ENCODE measurements at regions not wholly inside any gene's neighbourhood (a gene's known extent, or its start where the extent isn't known, plus 50 kb on each side); places are given as distances from the start of the nearest gene placed in this dataset.

DNA sequence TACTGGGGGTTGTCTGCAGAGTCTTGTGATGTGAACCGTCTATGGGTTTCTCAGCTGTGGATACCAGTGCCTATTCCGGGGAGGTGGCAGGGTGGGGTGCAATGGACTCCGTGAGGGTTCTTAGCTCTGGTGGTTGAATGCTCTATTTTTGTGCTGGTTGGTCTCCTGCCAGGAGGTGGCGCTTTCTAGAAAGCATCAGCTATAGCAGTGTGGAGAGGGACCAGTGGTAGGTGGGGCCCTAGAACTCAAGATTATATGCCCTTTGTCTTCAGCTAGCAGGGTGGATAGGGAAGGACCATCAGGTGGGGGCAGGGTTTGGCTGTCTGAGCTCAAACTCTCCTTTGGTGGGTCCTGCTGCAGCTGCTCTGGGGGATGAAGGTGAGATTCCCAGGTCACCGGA is 127.3 kb upstream of the PLD5 start:
- H3K4me3 ChIP-seq (ENCODE audit: control insufficient read depth, low read depth, low read length), result no peak overlapping the region
- DNase-seq (ENCODE audit: low read depth), result no peak
- TF ChIP-seq, protein P1, sequence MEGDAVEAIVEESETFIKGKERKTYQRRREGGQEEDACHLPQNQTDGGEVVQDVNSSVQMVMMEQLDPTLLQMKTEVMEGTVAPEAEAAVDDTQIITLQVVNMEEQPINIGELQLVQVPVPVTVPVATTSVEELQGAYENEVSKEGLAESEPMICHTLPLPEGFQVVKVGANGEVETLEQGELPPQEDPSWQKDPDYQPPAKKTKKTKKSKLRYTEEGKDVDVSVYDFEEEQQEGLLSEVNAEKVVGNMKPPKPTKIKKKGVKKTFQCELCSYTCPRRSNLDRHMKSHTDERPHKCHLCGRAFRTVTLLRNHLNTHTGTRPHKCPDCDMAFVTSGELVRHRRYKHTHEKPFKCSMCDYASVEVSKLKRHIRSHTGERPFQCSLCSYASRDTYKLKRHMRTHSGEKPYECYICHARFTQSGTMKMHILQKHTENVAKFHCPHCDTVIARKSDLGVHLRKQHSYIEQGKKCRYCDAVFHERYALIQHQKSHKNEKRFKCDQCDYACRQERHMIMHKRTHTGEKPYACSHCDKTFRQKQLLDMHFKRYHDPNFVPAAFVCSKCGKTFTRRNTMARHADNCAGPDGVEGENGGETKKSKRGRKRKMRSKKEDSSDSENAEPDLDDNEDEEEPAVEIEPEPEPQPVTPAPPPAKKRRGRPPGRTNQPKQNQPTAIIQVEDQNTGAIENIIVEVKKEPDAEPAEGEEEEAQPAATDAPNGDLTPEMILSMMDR (conservative IDR thresholded peaks at IDR 0.05; ENCODE audit: control insufficient read depth, insufficient read depth, low read depth, low read length), result no peak

DNA sequence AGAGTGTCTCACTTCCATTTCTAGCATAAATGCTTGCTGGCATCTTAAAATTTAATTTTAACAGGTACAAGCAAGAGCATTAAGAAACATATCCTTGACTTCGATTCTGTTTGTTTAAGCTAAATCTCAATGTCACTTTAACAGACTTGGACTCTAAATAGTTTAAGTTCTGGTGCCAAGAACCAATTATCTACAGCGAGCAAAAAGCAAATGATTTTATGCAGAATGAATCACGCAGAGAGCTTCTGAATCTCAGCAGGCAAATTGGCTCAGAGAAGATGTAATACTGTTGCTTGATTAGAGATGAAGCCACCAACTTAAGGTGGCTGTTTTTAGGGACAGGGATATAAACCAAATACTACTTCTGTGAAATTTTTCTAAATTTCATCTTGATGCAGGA is 117.0 kb upstream of the PLD5 start:
- H3K4me3 ChIP-seq (ENCODE audit: control insufficient read depth, low read depth, low read length), result no peak overlapping the region
- DNase-seq (ENCODE audit: low read depth), result no peak
- TF ChIP-seq, protein P1 (conservative IDR thresholded peaks at IDR 0.05; ENCODE audit: control insufficient read depth, insufficient read depth, low read depth, low read length), result no peak

DNA sequence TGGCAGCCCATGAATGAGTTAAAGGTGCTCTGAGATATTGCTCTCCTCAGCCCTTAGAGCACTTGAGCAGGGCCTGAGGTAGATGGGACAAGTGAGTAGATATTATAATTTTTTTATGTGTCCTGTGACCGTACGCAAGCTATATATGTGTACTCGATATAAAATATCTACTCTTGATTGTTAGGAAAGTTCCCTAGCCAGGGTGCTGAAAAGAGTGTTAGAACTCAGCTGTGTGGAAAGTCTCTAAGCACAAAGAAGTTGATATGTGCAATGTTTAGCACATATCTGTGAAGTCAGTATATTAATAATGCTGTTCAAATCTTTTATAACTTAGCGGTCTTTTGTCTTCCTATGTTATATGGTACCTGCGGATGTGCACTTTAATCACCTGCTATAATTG is 114.6 kb upstream of the PLD5 start:
- no peak overlapping the region for H3K4me3 ChIP-seq (ENCODE audit: control insufficient read depth, low read depth, low read length)
- TF ChIP-seq, protein P1 (conservative IDR thresholded peaks at IDR 0.05; ENCODE audit: control insufficient read depth, insufficient read depth, low read depth, low read length), result no peak
- DNase-seq (ENCODE audit: low read depth), result no peak

DNA sequence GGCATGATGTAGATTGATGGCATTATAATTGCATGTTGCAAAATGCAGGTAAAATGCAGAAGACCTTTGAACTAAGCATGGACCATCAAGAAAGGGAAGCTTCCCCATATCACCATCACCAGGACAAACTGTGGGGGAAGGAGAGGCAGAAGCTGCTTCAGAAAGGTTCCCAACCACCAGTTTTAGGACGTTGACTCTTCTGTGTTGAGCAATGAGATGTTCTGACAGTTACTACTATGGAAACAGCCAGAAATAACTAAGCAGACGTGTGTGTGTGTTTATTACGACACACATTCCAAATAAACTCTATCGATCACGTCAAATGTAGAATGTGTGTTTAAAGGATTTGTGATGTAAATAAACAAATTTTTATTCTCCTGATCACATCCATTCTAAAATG is 110.2 kb upstream of the PLD5 start:
- no peak overlapping the region for H3K4me3 ChIP-seq (ENCODE audit: control insufficient read depth, low read depth, low read length)
- TF ChIP-seq, protein P1 (conservative IDR thresholded peaks at IDR 0.05; ENCODE audit: control insufficient read depth, insufficient read depth, low read depth, low read length), result no peak
- no peak for DNase-seq (ENCODE audit: low read depth)

DNA sequence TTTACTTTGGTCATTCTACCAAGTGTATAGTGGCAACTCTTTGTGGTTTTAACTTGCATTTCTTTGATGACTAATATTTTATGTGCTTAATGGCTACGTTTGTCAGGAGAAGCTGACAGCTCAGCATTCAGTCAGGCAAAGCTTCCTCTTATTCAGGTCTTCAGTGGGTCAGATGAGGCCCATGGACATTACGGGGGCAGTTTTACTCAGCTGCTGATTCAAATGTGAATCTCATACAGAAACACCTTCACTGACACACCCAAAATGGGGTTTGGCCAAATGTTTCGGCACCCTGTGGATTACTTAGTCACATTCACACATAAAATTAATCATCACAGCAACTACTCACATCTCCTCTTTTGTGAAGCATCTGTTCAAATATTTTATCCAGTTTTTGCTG is 104.9 kb upstream of the PLD5 start:
- no peak overlapping the region for H3K4me3 ChIP-seq (ENCODE audit: control insufficient read depth, low read depth, low read length)
- peak; percentile 53 for DNase-seq (ENCODE audit: low read depth)
- TF ChIP-seq, protein P1 (conservative IDR thresholded peaks at IDR 0.05; ENCODE audit: control insufficient read depth, insufficient read depth, low read depth, low read length), result no peak

DNA sequence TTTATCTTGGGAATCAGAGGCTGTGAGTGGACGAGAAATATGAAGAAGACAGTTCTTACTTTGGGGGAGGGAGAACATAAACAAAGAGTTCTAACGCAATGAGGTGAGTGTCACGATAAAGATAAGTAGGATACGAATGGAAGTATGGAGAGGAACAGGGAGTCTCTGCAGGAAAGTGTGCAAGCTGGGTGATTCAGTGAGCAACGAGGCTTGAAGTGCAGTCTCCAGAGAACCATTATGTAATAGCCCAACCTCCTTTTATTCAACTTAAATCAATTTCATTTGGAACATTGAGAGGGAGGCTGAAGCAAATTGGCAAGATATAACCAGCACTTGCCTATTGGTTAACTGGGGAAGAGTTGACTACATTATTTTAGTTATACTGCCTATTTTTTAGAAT is 99.3 kb upstream of the PLD5 start:
- H3K4me3 ChIP-seq (ENCODE audit: control insufficient read depth, low read depth, low read length), result no peak overlapping the region
- TF ChIP-seq, protein P1 (conservative IDR thresholded peaks at IDR 0.05; ENCODE audit: control insufficient read depth, insufficient read depth, low read depth, low read length), result no peak
- DNase-seq (ENCODE audit: low read depth), result no peak

DNA sequence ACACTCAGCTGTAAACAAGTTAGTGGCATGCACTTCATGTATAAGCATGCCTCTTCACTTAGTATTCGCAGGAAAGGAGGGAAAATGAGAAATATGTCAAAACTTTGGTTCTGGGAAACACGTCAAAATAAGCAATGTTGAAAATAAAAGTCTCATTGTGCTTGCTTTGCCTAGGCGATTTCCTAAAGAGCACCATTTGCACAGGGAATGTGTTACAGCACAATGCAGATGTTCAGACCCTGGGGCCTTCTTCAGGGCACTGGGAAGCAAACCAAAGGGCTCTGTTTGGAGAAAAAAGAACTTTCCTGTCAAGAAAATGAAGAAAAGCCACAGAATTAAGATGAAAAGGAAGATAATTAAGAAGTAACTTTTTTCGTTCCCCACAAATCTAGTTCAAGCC is 98.6 kb upstream of the PLD5 start:
- no peak for DNase-seq (ENCODE audit: low read depth)
- no peak overlapping the region for H3K4me3 ChIP-seq (ENCODE audit: control insufficient read depth, low read depth, low read length)
- TF ChIP-seq, protein P1 (conservative IDR thresholded peaks at IDR 0.05; ENCODE audit: control insufficient read depth, insufficient read depth, low read depth, low read length), result no peak

All from fibroblast of mammary gland (primary cell).